ENCODE measurements at regions not wholly inside any gene's neighbourhood (a gene's known extent, or its start where the extent isn't known, plus 50 kb on each side); places are given as distances from the start of the nearest gene placed in this dataset.

GRCh38 chr3:163891771-163892170 is 1186.5 kb downstream of the SI start (continued):
- no peak for TF ChIP-seq EZH2phosphoT487 (IDR thresholded peaks at IDR 0.05; ENCODE audit: borderline replicate concordance)
- no peak for TF ChIP-seq CBX3 (IDR thresholded peaks at IDR 0.05; ENCODE audit: low read depth)
- TF ChIP-seq RAD21 (IDR thresholded peaks at IDR 0.05; ENCODE audit: low read depth) = no peak
- TF ChIP-seq FOSL1 (IDR thresholded peaks at IDR 0.05; ENCODE audit: low read depth) = no peak
- TF ChIP-seq ELF1 (IDR thresholded peaks at IDR 0.05; ENCODE audit: borderline replicate concordance, low read depth) = no peak
- no peak for TF ChIP-seq POLR2AphosphoS5 (IDR thresholded peaks at IDR 0.05; ENCODE audit: low read depth, low read length)

- no peaks in the 10 kb centered on the region for H3K27me3 ChIP-seq (ENCODE audit: insufficient read depth, low read length)
- H3K4me3 ChIP-seq (replicated peaks in 1 of 2; ENCODE audit: low read depth in 1 of 2, low read length in 2 of 2) = no peak overlapping the region
- TF ChIP-seq, protein P1, sequence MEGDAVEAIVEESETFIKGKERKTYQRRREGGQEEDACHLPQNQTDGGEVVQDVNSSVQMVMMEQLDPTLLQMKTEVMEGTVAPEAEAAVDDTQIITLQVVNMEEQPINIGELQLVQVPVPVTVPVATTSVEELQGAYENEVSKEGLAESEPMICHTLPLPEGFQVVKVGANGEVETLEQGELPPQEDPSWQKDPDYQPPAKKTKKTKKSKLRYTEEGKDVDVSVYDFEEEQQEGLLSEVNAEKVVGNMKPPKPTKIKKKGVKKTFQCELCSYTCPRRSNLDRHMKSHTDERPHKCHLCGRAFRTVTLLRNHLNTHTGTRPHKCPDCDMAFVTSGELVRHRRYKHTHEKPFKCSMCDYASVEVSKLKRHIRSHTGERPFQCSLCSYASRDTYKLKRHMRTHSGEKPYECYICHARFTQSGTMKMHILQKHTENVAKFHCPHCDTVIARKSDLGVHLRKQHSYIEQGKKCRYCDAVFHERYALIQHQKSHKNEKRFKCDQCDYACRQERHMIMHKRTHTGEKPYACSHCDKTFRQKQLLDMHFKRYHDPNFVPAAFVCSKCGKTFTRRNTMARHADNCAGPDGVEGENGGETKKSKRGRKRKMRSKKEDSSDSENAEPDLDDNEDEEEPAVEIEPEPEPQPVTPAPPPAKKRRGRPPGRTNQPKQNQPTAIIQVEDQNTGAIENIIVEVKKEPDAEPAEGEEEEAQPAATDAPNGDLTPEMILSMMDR (IDR thresholded peaks at IDR 0.05 in 2 of 3, conservative IDR thresholded peaks at IDR 0.05 in 1 of 3; ENCODE audit: borderline replicate concordance in 1 of 3, insufficient read depth in 1 of 3, low read depth in 2 of 3, low read length in 2 of 3) = no peak
- TF ChIP-seq POLR2A (IDR thresholded peaks at IDR 0.05; ENCODE audit: borderline replicate concordance, extremely low read depth, insufficient read depth, insufficient read length) = no peak
- TF ChIP-seq EGR1 (IDR thresholded peaks at IDR 0.05; ENCODE audit: low read depth) = no peak
- TF ChIP-seq, protein P2, sequence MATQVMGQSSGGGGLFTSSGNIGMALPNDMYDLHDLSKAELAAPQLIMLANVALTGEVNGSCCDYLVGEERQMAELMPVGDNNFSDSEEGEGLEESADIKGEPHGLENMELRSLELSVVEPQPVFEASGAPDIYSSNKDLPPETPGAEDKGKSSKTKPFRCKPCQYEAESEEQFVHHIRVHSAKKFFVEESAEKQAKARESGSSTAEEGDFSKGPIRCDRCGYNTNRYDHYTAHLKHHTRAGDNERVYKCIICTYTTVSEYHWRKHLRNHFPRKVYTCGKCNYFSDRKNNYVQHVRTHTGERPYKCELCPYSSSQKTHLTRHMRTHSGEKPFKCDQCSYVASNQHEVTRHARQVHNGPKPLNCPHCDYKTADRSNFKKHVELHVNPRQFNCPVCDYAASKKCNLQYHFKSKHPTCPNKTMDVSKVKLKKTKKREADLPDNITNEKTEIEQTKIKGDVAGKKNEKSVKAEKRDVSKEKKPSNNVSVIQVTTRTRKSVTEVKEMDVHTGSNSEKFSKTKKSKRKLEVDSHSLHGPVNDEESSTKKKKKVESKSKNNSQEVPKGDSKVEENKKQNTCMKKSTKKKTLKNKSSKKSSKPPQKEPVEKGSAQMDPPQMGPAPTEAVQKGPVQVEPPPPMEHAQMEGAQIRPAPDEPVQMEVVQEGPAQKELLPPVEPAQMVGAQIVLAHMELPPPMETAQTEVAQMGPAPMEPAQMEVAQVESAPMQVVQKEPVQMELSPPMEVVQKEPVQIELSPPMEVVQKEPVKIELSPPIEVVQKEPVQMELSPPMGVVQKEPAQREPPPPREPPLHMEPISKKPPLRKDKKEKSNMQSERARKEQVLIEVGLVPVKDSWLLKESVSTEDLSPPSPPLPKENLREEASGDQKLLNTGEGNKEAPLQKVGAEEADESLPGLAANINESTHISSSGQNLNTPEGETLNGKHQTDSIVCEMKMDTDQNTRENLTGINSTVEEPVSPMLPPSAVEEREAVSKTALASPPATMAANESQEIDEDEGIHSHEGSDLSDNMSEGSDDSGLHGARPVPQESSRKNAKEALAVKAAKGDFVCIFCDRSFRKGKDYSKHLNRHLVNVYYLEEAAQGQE (IDR thresholded peaks at IDR 0.05; ENCODE audit: low read depth) = no peak
- TF ChIP-seq SIN3A (IDR thresholded peaks at IDR 0.05; ENCODE audit: low read depth) = no peak
- TF ChIP-seq TCF7L2 (IDR thresholded peaks at IDR 0.05; ENCODE audit: borderline replicate concordance, extremely low read depth, insufficient read depth, insufficient read length) = no peak
- H3K9me3 ChIP-seq (ENCODE audit: control insufficient read depth in 1 of 2, insufficient read depth in 1 of 2, low read depth in 1 of 2, low read length in 2 of 2) = no peaks in the 10 kb centered on the region
- POLR2A ChIA-PET = no interaction called here
- no peak overlapping the region for H2AFZ ChIP-seq (ENCODE audit: low read depth, low read length, poor library complexity, severe bottlenecking)
- H3K9me2 ChIP-seq (ENCODE audit: insufficient read depth) = peaks cover 4% of the 10 kb centered on the region; the same call in 1 of the 2 replicates
- no peak overlapping the region for H3K9ac ChIP-seq (ENCODE audit: low read length)
- RAD21 ChIA-PET (ENCODE audit: low non-redundant PET in 1 of 2, low total read pairs in 2 of 2, uncharacterized antibody in 2 of 2, unreplicated experiment in 2 of 2) = no interaction called here
- no peak overlapping the region for H3K4me2 ChIP-seq (ENCODE audit: low read length)
- H4K20me1 ChIP-seq (ENCODE audit: insufficient read depth) = no peaks in the 10 kb centered on the region
- no peaks in the 10 kb centered on the region for H3K36me3 ChIP-seq (ENCODE audit: control insufficient read depth in 1 of 2, insufficient read depth in 2 of 2, low read length in 2 of 2)
- H3K79me2 ChIP-seq (ENCODE audit: insufficient read depth, low read length) = no peaks in the 10 kb centered on the region
- DNase-seq (ENCODE audit: low read depth, low spot score) (no peak), ATAC-seq (no peak)
- intact Hi-C loops (cut with micrococcal nuclease) = no loop called here
- no TSS peak for BruUV-seq (replicated peaks)
- H3K27ac ChIP-seq (ENCODE audit: low read depth, low read length) = no peak overlapping the region
- no peaks in the 10 kb centered on the region for H3K4me1 ChIP-seq (ENCODE audit: control insufficient read depth in 1 of 2, insufficient read depth in 2 of 2, low read length in 2 of 2)
- CTCF ChIA-PET = no interaction called here
Observed at GRCh38 chr3:163890661-163891060, 1187.6 kb downstream of the SI start.

All from HCT116 (cell line).